ENCODE measurements at regions not wholly inside any gene's neighbourhood (a gene's known extent, or its start where the extent isn't known, plus 50 kb on each side); places are given as distances from the start of the nearest gene placed in this dataset.

- Histone ChIP-seq H3K4me1 (no peaks in the 10 kb centered on the region), H3K36me3 (no peaks in the 10 kb centered on the region), H3K4me3 (no peak overlapping the region), H3K27ac (no peak overlapping the region), H3K9me3 (no peaks in the 10 kb centered on the region), H3K27me3 (peaks cover 0 to 17% (median 0%) of the 10 kb centered on the region in 9 donors)
- WGBS, 4 donors, result 63 to 68% (median 65%) methylated on average over 14 of the region's 14 CpGs
- intact Hi-C loops (cut with DNase I), result no loop called here
- no peak for ATAC-seq
- TF ChIP-seq CTCF (IDR thresholded peaks at IDR 0.05), result no peak
- no peak for TF ChIP-seq POLR2A (IDR thresholded peaks at IDR 0.05)
- no peak for DNase-seq
Measured at GRCh38 chr6:168196385-168196860, 117.4 kb upstream of the FRMD1 start.

GRCh38 chr6:168195712-168196111 is 116.7 kb upstream of the FRMD1 start:
- H3K36me3 ChIP-seq, result no peaks in the 10 kb centered on the region
- TF ChIP-seq CTCF (IDR thresholded peaks at IDR 0.05), result no peak
- TF ChIP-seq POLR2A (IDR thresholded peaks at IDR 0.05), result no peak
- H3K4me1 ChIP-seq, result no peaks in the 10 kb centered on the region
- no peak overlapping the region for H3K27ac ChIP-seq
- intact Hi-C loops (cut with DNase I), result no loop called here
- 77 to 92% (median 90%) methylated on average over 10 of the region's 10 CpGs for WGBS, 4 donors
- no peaks in the 10 kb centered on the region for H3K9me3 ChIP-seq
- ATAC-seq, result no peak
- H3K4me3 ChIP-seq, result no peak overlapping the region
- H3K27me3 ChIP-seq, result peaks cover 0 to 20% (median 0%) of the 10 kb centered on the region in 9 donors
- DNase-seq, result peak in 1 of 5 donors; percentile 9

GRCh38 chr6:168194732-168195567 is 115.9 kb upstream of the FRMD1 start:
- no peaks in the 10 kb centered on the region for H3K36me3 ChIP-seq
- no peaks in the 10 kb centered on the region for H3K4me1 ChIP-seq
- 69 to 84% (median 81%) methylated on average over 19 of the region's 19 CpGs for WGBS, 4 donors
- intact Hi-C loops (cut with DNase I), result no loop called here
- no peaks in the 10 kb centered on the region for H3K9me3 ChIP-seq
- DNase-seq (peak in 2 of 5 donors; percentile 2 to 51), ATAC-seq (no peak)
- H3K4me3 ChIP-seq, result no peak overlapping the region
- no peak overlapping the region for H3K27ac ChIP-seq
- no peak for TF ChIP-seq POLR2A (IDR thresholded peaks at IDR 0.05)
- TF ChIP-seq CTCF (IDR thresholded peaks at IDR 0.05), result no peak
- peaks cover 0 to 21% (median 0%) of the 10 kb centered on the region in 9 donors for H3K27me3 ChIP-seq

GRCh38 chr6:168193816-168194721 is 115.1 kb upstream of the FRMD1 start:
- DNase-seq, result peak in 2 of 5 donors; percentile 11 to 58
- intact Hi-C loops (cut with DNase I), result no loop called here
- no peak overlapping the region for H3K27ac ChIP-seq
- TF ChIP-seq CTCF (IDR thresholded peaks at IDR 0.05) (no peak), POLR2A (IDR thresholded peaks at IDR 0.05) (no peak)
- H3K4me3 ChIP-seq, result no peak overlapping the region
- no peaks in the 10 kb centered on the region for H3K36me3 ChIP-seq
- H3K9me3 ChIP-seq, result no peaks in the 10 kb centered on the region
- WGBS, 4 donors, result 75 to 81% (median 77%) methylated on average over 27 to 42 of the region's 42 CpGs
- peaks cover 0 to 21% (median 0%) of the 10 kb centered on the region in 9 donors for H3K27me3 ChIP-seq
- no peak for ATAC-seq
- no peaks in the 10 kb centered on the region for H3K4me1 ChIP-seq

All from heart left ventricle (tissue), 16 donors.